Body of pancreas (tissue), 4 donors: ENCODE measurements at regions not wholly inside any gene's neighbourhood (a gene's known extent, or its start where the extent isn't known, plus 50 kb on each side); places are given as distances from the start of the nearest gene placed in this dataset.

Experiments used
- POLR2A ChIP-seq, 3 donors: fragments of 450-650 bp; IDR thresholded peaks; one replicate each; pipeline ENCODE4 v1.6.1; 2016; ENCODE audit warnings: antibody characterized with exemption in 3 of 3, mild to moderate bottlenecking in 2 of 3
- TF ChIP-seq, protein P1 (sequence below), 7 experiments: fragments of 450-650 bp in 4 of 7; fragments of 200-600 bp in 3 of 7; sonication (generic) in 3 of 7; IDR thresholded peaks; one replicate each; pipeline ENCODE4 v1.5.1; 2016 to 2019; ENCODE audit warnings: antibody characterized with exemption in 7 of 7

DNA sequence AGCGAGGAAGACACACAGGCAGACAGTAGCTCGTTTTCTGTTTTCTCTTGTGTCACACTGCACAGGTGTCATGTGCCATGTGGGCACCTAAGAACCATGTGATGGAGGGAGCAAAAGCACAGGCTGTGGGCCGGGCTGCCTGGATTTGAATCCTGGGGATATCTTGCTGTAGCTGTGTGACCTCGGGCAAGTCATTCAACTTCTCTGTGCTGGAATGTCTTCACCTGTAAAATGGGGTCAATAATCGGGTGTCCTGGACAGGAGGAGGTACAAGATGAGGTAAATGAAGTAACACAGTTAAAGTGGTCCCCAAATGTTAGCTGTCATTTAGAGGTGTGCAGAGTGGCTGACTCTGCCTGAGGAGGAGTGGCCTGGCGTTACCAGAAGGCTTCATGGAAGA is 246.9 kb downstream of the RPS24 start:
- TF ChIP-seq, protein P1, sequence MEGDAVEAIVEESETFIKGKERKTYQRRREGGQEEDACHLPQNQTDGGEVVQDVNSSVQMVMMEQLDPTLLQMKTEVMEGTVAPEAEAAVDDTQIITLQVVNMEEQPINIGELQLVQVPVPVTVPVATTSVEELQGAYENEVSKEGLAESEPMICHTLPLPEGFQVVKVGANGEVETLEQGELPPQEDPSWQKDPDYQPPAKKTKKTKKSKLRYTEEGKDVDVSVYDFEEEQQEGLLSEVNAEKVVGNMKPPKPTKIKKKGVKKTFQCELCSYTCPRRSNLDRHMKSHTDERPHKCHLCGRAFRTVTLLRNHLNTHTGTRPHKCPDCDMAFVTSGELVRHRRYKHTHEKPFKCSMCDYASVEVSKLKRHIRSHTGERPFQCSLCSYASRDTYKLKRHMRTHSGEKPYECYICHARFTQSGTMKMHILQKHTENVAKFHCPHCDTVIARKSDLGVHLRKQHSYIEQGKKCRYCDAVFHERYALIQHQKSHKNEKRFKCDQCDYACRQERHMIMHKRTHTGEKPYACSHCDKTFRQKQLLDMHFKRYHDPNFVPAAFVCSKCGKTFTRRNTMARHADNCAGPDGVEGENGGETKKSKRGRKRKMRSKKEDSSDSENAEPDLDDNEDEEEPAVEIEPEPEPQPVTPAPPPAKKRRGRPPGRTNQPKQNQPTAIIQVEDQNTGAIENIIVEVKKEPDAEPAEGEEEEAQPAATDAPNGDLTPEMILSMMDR (IDR thresholded peaks at IDR 0.05): no peak
- TF ChIP-seq POLR2A (IDR thresholded peaks at IDR 0.05): no peak
